ENCODE measurements at regions not wholly inside any gene's neighbourhood (a gene's known extent, or its start where the extent isn't known, plus 50 kb on each side); places are given as distances from the start of the nearest gene placed in this dataset.
A peak's percentile ranks its signal among the peaks of the same experiment; 100 is the strongest.
"Not testable (repeated sequence)": the region's sequence is repeated elsewhere in the genome, so short reads cannot be mapped to it uniquely, and the experiment has no call there.

DNA sequence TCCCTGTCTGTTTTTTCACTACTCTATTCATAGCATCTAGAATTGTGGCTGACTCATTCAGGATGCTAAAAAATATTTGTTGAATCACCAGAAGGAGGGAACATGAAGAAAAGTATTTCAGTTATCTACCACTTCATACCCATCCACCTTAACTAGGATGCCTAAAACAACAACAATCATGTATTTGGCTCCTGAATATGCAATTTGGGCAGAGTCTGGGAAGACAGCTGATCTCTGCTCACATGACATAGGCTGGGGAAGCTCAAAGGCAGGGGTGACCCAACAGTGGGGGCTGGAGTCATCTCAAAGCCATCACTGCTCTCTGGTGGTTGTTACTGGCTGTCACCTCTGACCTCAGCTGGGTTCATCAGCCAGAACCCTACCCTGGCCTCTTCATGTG is 80.1 kb upstream of the RPL38 start:
- no peak overlapping the region for H3K4me3 ChIP-seq (ENCODE audit: low read depth, low read length)
- peak; percentile 36 for DNase-seq (ENCODE audit: low read depth, low spot score)
- POLR2A ChIA-PET: no interaction called here
- TF ChIP-seq, protein P1, sequence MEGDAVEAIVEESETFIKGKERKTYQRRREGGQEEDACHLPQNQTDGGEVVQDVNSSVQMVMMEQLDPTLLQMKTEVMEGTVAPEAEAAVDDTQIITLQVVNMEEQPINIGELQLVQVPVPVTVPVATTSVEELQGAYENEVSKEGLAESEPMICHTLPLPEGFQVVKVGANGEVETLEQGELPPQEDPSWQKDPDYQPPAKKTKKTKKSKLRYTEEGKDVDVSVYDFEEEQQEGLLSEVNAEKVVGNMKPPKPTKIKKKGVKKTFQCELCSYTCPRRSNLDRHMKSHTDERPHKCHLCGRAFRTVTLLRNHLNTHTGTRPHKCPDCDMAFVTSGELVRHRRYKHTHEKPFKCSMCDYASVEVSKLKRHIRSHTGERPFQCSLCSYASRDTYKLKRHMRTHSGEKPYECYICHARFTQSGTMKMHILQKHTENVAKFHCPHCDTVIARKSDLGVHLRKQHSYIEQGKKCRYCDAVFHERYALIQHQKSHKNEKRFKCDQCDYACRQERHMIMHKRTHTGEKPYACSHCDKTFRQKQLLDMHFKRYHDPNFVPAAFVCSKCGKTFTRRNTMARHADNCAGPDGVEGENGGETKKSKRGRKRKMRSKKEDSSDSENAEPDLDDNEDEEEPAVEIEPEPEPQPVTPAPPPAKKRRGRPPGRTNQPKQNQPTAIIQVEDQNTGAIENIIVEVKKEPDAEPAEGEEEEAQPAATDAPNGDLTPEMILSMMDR (IDR thresholded peaks at IDR 0.05; ENCODE audit: insufficient read depth, low read length, missing control alignments): no peak
- CTCF ChIA-PET: no interaction called here

DNA sequence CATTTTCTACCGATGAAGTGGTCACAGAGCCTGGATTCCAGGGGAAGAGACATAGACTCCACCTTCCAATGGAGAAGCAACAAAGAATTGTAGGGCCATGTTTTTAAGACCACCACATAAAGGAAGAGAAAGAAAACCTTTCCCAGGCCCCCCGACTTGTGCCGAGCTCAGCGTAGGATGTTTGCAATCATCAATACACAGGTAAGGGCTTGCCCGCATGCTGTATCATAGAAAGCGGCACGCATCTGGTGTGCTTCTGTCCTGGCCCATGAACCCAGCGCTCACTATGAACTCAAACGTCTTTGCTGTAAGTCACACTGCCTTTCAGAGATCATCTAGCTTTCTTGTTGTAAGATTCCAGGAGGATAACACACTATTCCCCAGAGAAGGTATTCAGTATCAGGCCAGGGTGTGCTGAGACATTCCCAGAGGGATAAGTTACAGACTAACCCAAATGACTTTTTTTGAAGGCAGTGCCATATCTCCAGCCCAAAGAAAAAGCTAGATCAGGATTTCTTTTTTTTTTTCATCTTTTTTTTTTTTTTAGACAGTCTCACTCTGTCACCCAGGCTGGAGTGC is 79.5 kb upstream of the RPL38 start:
- CTCF ChIA-PET: no interaction called here

DNA sequence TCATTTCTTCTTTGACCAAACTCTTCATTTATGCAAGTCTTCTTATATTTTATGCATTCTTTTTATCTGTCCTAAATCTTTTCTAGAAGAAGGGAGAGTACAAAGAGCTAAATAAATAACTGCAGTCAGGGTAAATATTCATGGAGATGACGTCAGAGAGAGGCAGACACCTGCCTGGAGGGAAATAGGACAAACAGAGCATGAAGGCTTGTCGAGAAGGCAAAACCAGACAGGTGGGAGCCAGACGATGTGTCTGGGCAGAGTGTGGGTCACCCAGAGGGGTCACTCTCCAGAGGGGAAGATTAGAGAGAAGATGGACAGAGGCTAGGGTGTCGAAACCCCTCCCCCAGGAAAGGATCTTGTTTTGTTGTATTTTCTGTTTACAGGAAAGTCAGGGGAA is 78.3 kb upstream of the RPL38 start:
- TF ChIP-seq, protein P1 (IDR thresholded peaks at IDR 0.05; ENCODE audit: insufficient read depth, low read length, missing control alignments): no peak
- no peak overlapping the region for H3K4me3 ChIP-seq (ENCODE audit: low read depth, low read length)
- CTCF ChIA-PET: no interaction called here
- no peak for DNase-seq (ENCODE audit: low read depth, low spot score)
- POLR2A ChIA-PET: no interaction called here

More for the DNA sequence above, 79.5 kb upstream of the RPL38 start:
- POLR2A ChIA-PET: no interaction called here
- no peak for DNase-seq (ENCODE audit: low read depth, low spot score)
- H3K4me3 ChIP-seq (ENCODE audit: low read depth, low read length): no peak overlapping the region
- TF ChIP-seq, protein P1 (IDR thresholded peaks at IDR 0.05; ENCODE audit: insufficient read depth, low read length, missing control alignments): no peak

DNA sequence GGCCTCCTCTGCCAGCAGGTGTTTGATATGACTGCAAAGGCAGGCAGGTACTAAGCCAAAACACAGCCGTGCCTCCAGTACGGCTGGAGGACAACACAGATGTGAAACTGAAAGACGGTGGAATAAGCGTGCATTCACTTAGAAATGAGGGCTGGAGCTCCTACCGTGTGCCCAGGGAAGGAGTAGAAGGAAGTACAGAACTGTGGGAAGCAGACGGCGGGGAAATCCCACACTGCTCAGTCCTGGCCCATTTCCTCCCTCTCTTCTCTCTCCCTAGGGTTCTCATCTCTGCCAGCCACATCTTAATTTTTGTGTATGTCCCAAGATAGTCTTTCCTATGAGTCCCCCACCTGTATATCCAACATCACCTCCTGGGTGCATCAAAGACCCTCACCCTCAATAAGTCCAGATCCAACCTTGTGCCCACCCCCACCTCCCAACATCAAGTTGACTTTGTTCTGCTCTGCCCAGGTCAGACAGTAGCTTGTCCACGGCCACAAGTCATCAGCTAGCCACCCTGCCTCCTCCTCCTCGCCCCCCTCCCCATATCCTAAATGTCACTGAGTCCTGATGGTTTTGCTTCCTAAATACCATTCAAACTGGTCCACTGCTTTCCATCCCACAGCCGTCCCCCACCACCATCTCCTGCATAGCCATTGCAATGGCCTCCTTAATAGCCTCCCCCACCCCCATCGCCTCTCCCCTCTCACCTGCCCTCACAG is 77.1 kb upstream of the RPL38 start:
- no peak overlapping the region for H3K4me3 ChIP-seq (ENCODE audit: low read depth, low read length)
- POLR2A ChIA-PET: no interaction called here
- CTCF ChIA-PET: no interaction called here
- TF ChIP-seq, protein P1 (IDR thresholded peaks at IDR 0.05; ENCODE audit: insufficient read depth, low read length, missing control alignments): no peak
- DNase-seq (ENCODE audit: low read depth, low spot score): no peak

DNA sequence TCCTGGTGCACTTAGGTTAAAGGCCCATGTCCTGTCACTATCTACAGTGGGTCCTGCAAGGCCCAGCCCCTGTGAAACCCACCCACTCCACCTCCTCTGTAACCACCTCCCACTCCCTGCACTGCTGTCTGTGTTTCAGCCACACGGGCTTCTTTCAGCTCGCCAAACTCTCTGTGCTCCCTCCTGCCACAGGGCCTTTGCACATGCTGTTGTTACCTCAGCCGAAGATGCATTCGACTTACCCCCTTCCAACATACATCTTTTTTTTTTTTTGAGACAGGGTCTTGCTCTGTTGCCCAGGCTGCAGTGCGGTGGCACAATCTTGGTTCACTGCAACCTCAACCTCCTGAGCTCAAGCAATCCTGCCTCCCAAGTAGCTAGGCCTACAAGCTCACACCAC is 76.5 kb upstream of the RPL38 start:
- TF ChIP-seq, protein P1 (IDR thresholded peaks at IDR 0.05; ENCODE audit: insufficient read depth, low read length, missing control alignments): no peak
- ChIA-PET POLR2A (no interaction called here), CTCF (no interaction called here)
- H3K4me3 ChIP-seq (ENCODE audit: low read depth, low read length): no peak overlapping the region
- no peak for DNase-seq (ENCODE audit: low read depth, low spot score)

DNA sequence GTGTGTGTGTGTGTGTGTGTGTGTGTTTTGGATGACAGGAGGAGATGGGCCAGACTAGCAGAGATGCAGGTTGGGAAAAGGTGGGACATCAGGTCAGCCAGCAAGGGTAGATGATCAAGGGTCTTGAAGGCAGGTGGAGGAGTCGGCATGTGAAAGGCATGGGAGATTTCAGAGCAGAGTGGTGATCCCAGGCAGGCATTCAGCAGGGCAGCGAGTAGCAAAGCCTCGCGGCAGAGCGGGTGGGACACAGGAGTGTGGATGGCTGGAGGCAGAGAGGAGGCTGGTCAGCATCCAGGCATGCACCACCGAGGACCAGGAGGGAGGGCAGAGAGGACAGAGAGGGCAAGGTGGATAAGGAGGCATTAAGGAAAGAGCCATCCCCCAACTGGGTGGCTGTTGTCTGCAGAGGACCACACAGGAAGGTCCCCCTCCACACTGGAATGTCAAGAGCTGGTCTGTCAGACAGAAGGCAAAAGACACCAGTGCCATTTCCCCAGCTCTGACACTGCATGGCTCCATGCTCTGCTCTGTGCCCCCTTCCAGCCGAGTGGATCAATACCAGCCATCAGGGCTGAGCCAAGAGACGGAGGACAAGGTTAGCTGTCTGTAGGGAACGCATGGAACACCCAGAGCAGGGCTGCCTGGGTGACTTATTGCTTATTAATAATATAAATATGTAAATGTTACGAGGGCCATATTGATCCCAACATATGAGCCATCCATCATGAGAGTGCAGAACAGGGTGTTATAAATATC is 74.8 kb upstream of the RPL38 start:
- CTCF ChIA-PET: no interaction called here
- POLR2A ChIA-PET: no interaction called here
- no peak for DNase-seq (ENCODE audit: low read depth, low spot score)
- TF ChIP-seq, protein P1 (IDR thresholded peaks at IDR 0.05; ENCODE audit: insufficient read depth, low read length, missing control alignments): no peak
- H3K4me3 ChIP-seq (ENCODE audit: low read depth, low read length): no peak overlapping the region

DNA sequence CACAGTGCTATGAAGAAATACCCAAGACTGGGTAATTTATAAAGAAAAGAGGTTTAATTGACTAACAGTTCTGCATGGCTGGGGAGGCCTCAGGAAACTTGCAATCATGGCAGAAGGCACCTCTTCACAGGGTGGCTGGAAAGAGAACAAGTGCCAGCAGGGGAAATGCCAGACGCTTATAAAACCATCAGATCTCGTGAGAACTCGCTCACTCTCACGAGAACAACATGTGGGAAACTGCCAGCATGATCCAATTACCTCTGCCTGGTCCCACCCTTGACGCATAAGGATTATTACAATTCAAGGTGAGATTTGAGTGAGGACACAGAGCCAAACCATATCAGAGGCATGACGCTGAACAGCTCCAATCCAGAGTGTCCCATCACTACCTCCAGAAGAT is 73.7 kb upstream of the RPL38 start:
- POLR2A ChIA-PET; DNase-seq (ENCODE audit: low read depth, low spot score); H3K4me3 ChIP-seq (ENCODE audit: low read depth, low read length); CTCF ChIA-PET: not testable (repeated sequence)

All from AG04449 (cell line).